Activated CD8-positive, alpha-beta memory T cell treated with anti-CD3 and anti-CD28 coated beads, Interleukin-2, amount 10 ng/mL, durations not matched to agents 7 days and 5 days (primary cell): ENCODE measurements at regions not wholly inside any gene's neighbourhood (a gene's known extent, or its start where the extent isn't known, plus 50 kb on each side); places are given as distances from the start of the nearest gene placed in this dataset. TPM values are rescaled to one million over a fixed set of nuclear protein-coding genes. Genes with fewer than 3 reads are reported as not detected.

ENCODE experiments used
- ATAC-seq: fragments of 150-1000 bp; cut with Tn5 transposase; one replicate; pipeline ENCODE4 v1.10.0; 2021; ENCODE audit warnings: moderate library complexity
- CTCF ChIA-PET: fragments of 350-600 bp; sonication (Branson Sonifier 250); formaldehyde crosslinking; loops from one replicate; lab custom pipeline; 2021; ENCODE audit warnings: antibody characterized with exemption; lab: Charles Lee
- DNase-seq: peaks from one replicate; pipeline ENCODE4 v3.0.0-alpha.2; 2020
- H3K27ac Mint-ChIP-seq: one replicate; pipeline ENCODE4 v1.8.0; 2021; ENCODE audit warnings: mild to moderate bottlenecking, mixed read lengths
- H3K27me3 Mint-ChIP-seq: one replicate; pipeline ENCODE4 v1.8.0; 2021; ENCODE audit warnings: mixed read lengths
- H3K36me3 Mint-ChIP-seq: one replicate; pipeline ENCODE4 v1.8.0; 2021; ENCODE audit warnings: mild to moderate bottlenecking, mixed read lengths
- H3K4me1 Mint-ChIP-seq: one replicate; pipeline ENCODE4 v1.8.0; 2021; ENCODE audit warnings: mixed read lengths
- H3K4me3 Mint-ChIP-seq: one replicate; pipeline ENCODE4 v1.8.0; 2021; ENCODE audit warnings: mild to moderate bottlenecking, moderate library complexity, mixed read lengths
- H3K9me3 Mint-ChIP-seq: one replicate; pipeline ENCODE4 v1.8.0; 2022; ENCODE audit warnings: low read depth, mixed read lengths
- microRNA-seq: library from miRNA; unstranded; fragments of <30 nt; microRNA quantifications from one replicate; pipeline ENCODE4 v1.2.0, GENCODE V29; 2022

DNA sequence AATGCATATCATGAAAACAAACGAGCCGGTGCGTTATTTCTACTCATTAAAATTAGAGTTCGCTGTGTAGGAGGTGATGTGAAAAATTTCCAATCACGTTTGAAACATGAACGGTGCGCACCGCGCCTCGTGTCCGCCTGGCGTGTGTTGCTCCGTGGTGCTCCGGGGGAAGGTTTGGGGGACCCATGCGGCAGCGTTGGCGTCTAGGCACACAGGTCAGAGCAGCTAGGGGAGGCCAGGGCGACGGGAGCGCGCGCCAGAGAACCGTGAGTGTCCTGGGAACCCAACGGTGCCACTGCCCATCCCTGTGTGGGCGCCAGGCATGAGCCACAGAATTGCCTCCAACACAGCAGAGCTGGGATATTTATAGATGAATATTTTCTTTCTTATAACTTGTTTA is 70.6 kb upstream of the ADARB2 start:
- ATAC-seq: no peak
- Mint-ChIP-seq H3K9me3 (peaks cover 5% of the 10 kb centered on the region), H3K4me1 (no peaks in the 10 kb centered on the region), H3K27me3 (no peaks in the 10 kb centered on the region), H3K36me3 (no peaks in the 10 kb centered on the region), H3K27ac (no peak overlapping the region), H3K4me3 (no peak overlapping the region)
- CTCF ChIA-PET: no interaction called here
- no peak for DNase-seq

- DNase-seq (no peak), ATAC-seq (no peak)
- no peaks in the 10 kb centered on the region for H3K27me3 Mint-ChIP-seq
- H3K27ac Mint-ChIP-seq: no peak overlapping the region
- no peak overlapping the region for H3K4me3 Mint-ChIP-seq
- no peaks in the 10 kb centered on the region for H3K4me1 Mint-ChIP-seq
- no peaks in the 10 kb centered on the region for H3K36me3 Mint-ChIP-seq
- peaks cover 5% of the 10 kb centered on the region for H3K9me3 Mint-ChIP-seq
- CTCF ChIA-PET: no interaction called here
Measured at GRCh38 chr10:1807196-1807595, 69.9 kb upstream of the ADARB2 start.

DNA sequence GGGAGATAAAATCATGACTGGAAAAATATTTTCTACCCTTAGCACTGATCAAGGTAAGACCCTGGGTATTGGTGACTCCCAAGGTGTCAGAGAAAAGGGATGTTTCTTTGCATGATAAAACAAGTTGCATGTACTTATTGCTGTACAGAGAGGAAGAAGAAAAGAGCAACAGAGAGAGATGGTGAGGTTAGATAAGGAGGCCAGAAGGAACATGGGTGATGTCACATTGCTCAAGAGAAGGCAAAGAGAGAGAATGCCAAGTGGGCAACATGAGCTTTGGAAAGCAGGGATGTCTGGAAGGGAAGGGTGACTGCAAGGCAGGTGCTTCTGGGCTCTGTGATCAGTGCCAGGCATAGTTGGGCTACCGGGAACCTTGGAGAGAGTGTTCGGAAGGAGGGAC is 65.1 kb upstream of the ADARB2 start:
- no peak for ATAC-seq
- DNase-seq: no peak
- CTCF ChIA-PET: no interaction called here
- H3K4me3 Mint-ChIP-seq: no peak overlapping the region
- H3K27me3 Mint-ChIP-seq: no peaks in the 10 kb centered on the region
- no peaks in the 10 kb centered on the region for H3K36me3 Mint-ChIP-seq
- no peaks in the 10 kb centered on the region for H3K4me1 Mint-ChIP-seq
- H3K9me3 Mint-ChIP-seq: peaks cover 4% of the 10 kb centered on the region
- no peak overlapping the region for H3K27ac Mint-ChIP-seq

DNA sequence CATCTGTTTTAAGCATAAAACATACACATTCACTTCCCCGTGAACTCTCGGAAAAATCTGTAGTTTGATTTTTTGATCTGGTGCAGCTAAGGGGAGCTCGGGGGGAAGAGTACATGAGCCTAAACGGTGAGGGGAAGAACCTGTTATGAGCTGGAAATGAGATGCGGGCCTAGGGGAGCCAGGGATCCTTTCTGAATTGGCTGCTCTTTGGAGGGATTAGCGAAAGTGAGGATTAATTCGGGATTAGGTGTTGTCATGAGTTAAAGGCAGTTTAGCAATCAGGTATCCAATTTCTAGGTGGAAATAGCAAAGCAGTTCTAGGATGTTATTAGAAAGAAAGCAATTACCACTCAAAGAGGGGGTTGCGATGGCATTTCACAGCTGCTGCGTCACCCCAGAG is 51.1 kb upstream of the ADARB2 start:
- Mint-ChIP-seq H3K36me3 (no peaks in the 10 kb centered on the region), H3K9me3 (no peaks in the 10 kb centered on the region), H3K27ac (no peak overlapping the region), H3K4me3 (no peak overlapping the region), H3K4me1 (no peaks in the 10 kb centered on the region), H3K27me3 (no peaks in the 10 kb centered on the region)
- ATAC-seq (no peak), DNase-seq (no peak)
- CTCF ChIA-PET: no interaction called here

Small RNA genes lying in the stretch of these regions (microRNA-seq; reads per million reads assigned to microRNA genes)
- not detected for gene MIR6072
